ENCODE measurements at regions not wholly inside any gene's neighbourhood (a gene's known extent, or its start where the extent isn't known, plus 50 kb on each side); places are given as distances from the start of the nearest gene placed in this dataset.

GRCh38 chr1:245026247-245026646 is 128.5 kb upstream of the KIF26B start:
- H3K27me3 ChIP-seq (ENCODE audit: low read depth, low read length): no peaks in the 10 kb centered on the region
- H3K9me3 ChIP-seq (ENCODE audit: insufficient read depth, low read length): no peaks in the 10 kb centered on the region
- H4K20me1 ChIP-seq (ENCODE audit: insufficient read depth, low read length): no peaks in the 10 kb centered on the region
- H3K4me2 ChIP-seq (ENCODE audit: low read length): no peak overlapping the region
- H3K79me2 ChIP-seq (ENCODE audit: low read length): no peaks in the 10 kb centered on the region
- no peaks in the 10 kb centered on the region for H3K4me1 ChIP-seq (ENCODE audit: low read length)
- H3K36me3 ChIP-seq (replicated peaks; ENCODE audit: low read depth, low read length): no peaks in the 10 kb centered on the region
- no peak overlapping the region for H3K9ac ChIP-seq (ENCODE audit: low read length)
- TF ChIP-seq CTCF (IDR thresholded peaks at IDR 0.05; ENCODE audit: low read depth, low read length) (no peak), EZH2phosphoT487 (IDR thresholded peaks at IDR 0.05; ENCODE audit: low read depth) (no peak)
- H3K27ac ChIP-seq (ENCODE audit: low read length): no peak overlapping the region
- no peak overlapping the region for H3K4me3 ChIP-seq (ENCODE audit: low read length)
- H2AFZ ChIP-seq (ENCODE audit: low read depth, low read length): no peak overlapping the region

- Histone ChIP-seq H3K36me3 (replicated peaks; ENCODE audit: low read depth, low read length) (no peaks in the 10 kb centered on the region), H3K79me2 (ENCODE audit: low read length) (no peaks in the 10 kb centered on the region), H3K4me1 (ENCODE audit: low read length) (no peaks in the 10 kb centered on the region), H3K4me3 (ENCODE audit: low read length) (no peak overlapping the region), H3K27ac (ENCODE audit: low read length) (no peak overlapping the region), H4K20me1 (ENCODE audit: insufficient read depth, low read length) (no peaks in the 10 kb centered on the region), H2AFZ (ENCODE audit: low read depth, low read length) (no peak overlapping the region), H3K4me2 (ENCODE audit: low read length) (no peak overlapping the region), H3K9me3 (ENCODE audit: insufficient read depth, low read length) (no peaks in the 10 kb centered on the region), H3K27me3 (ENCODE audit: low read depth, low read length) (no peaks in the 10 kb centered on the region), H3K9ac (ENCODE audit: low read length) (no peak overlapping the region)
- TF ChIP-seq CTCF (IDR thresholded peaks at IDR 0.05; ENCODE audit: low read depth, low read length) (no peak), EZH2phosphoT487 (IDR thresholded peaks at IDR 0.05; ENCODE audit: low read depth) (no peak)
These were observed 129.3 kb upstream of the KIF26B start for GRCh38 chr1:245025525-245025924.

- Histone ChIP-seq H3K9me3 (ENCODE audit: insufficient read depth, low read length) (no peaks in the 10 kb centered on the region), H3K79me2 (ENCODE audit: low read length) (no peaks in the 10 kb centered on the region), H3K27ac (ENCODE audit: low read length) (no peak overlapping the region), H3K9ac (ENCODE audit: low read length) (no peak overlapping the region), H4K20me1 (ENCODE audit: insufficient read depth, low read length) (no peaks in the 10 kb centered on the region), H3K4me3 (ENCODE audit: low read length) (no peak overlapping the region), H3K27me3 (ENCODE audit: low read depth, low read length) (no peaks in the 10 kb centered on the region), H3K36me3 (replicated peaks; ENCODE audit: low read depth, low read length) (no peaks in the 10 kb centered on the region), H2AFZ (ENCODE audit: low read depth, low read length) (no peak overlapping the region), H3K4me2 (ENCODE audit: low read length) (no peak overlapping the region), H3K4me1 (ENCODE audit: low read length) (peaks cover 3% of the 10 kb centered on the region; the same call in 1 of the 2 replicates)
- no peak for TF ChIP-seq EZH2phosphoT487 (IDR thresholded peaks at IDR 0.05; ENCODE audit: low read depth)
- TF ChIP-seq CTCF (IDR thresholded peaks at IDR 0.05; ENCODE audit: low read depth, low read length): no peak
These were observed 131.6 kb upstream of the KIF26B start for GRCh38 chr1:245023222-245023621.

- Histone ChIP-seq H3K36me3 (replicated peaks; ENCODE audit: low read depth, low read length) (no peaks in the 10 kb centered on the region), H3K9me3 (ENCODE audit: insufficient read depth, low read length) (no peaks in the 10 kb centered on the region), H3K4me3 (ENCODE audit: low read length) (no peak overlapping the region), H3K27ac (ENCODE audit: low read length) (no peak overlapping the region), H4K20me1 (ENCODE audit: insufficient read depth, low read length) (no peaks in the 10 kb centered on the region), H2AFZ (ENCODE audit: low read depth, low read length) (no peak overlapping the region), H3K4me2 (ENCODE audit: low read length) (no peak overlapping the region), H3K9ac (ENCODE audit: low read length) (no peak overlapping the region), H3K79me2 (ENCODE audit: low read length) (no peaks in the 10 kb centered on the region), H3K4me1 (ENCODE audit: low read length) (peaks cover 3% of the 10 kb centered on the region; the same call in 1 of the 2 replicates), H3K27me3 (ENCODE audit: low read depth, low read length) (no peaks in the 10 kb centered on the region)
- TF ChIP-seq CTCF (IDR thresholded peaks at IDR 0.05; ENCODE audit: low read depth, low read length): no peak
- no peak for TF ChIP-seq EZH2phosphoT487 (IDR thresholded peaks at IDR 0.05; ENCODE audit: low read depth)
These were observed 134.8 kb upstream of the KIF26B start for GRCh38 chr1:245019910-245020486.
